ENCODE measurements at regions not wholly inside any gene's neighbourhood (a gene's known extent, or its start where the extent isn't known, plus 50 kb on each side); places are given as distances from the start of the nearest gene placed in this dataset.

DNA sequence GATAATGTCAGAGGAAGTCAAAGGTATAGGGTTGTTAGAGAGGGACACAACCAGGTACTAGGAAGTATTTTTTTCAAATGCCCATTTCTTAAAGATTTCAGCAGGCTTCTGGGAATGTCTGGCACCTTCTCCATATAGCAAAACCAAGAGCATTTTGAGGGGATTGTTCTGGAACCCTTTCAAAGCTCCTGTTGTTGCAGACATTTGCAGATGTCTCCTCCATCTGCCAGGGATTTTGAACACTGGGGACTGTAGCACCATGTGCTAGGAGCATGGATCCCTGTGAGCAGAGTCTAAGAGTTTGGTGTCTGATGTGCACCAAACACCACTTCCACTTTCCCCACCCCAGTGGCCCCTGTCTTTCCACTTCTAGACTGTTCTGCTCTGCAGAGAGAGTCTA, 206.0 kb upstream of the KBTBD8 start (continued):
- TF ChIP-seq ZNF639 (CRISPR knock-in tag; conservative IDR thresholded peaks at IDR 0.05 in 1 of 2, IDR thresholded peaks at IDR 0.05 in 1 of 2) (no peak), PTRF (tag; IDR thresholded peaks at IDR 0.05) (no peak), ZNF197 (CRISPR knock-in tag; IDR thresholded peaks at IDR 0.05; ENCODE audit: low read depth) (no peak), KAT2B (IDR thresholded peaks at IDR 0.05; ENCODE audit: low read depth, low read length) (no peak), DDX20 (tag; IDR thresholded peaks at IDR 0.05; ENCODE audit: low read depth) (no peak), PML (IDR thresholded peaks at IDR 0.05; ENCODE audit: low read length) (no peak), TGIF2 (CRISPR knock-in tag; IDR thresholded peaks at IDR 0.05) (no peak), ZNF75A (CRISPR knock-in tag; IDR thresholded peaks at IDR 0.05) (no peak), SMAD2 (IDR thresholded peaks at IDR 0.05; ENCODE audit: low read depth, low read length) (no peak), NRF1 (conservative IDR thresholded peaks at IDR 0.05 in 1 of 2, IDR thresholded peaks at IDR 0.05 in 1 of 2) (no peak), REST (IDR thresholded peaks at IDR 0.05; ENCODE audit: borderline replicate concordance) (no peak), REST (CRISPR knock-in tag; IDR thresholded peaks at IDR 0.05; ENCODE audit: low read depth) (no peak), MCM5 (IDR thresholded peaks at IDR 0.05; ENCODE audit: low read depth) (no peak), ETS1 (conservative IDR thresholded peaks at IDR 0.05; ENCODE audit: control insufficient read depth, low read depth, low read length) (no peak), RB1 (IDR thresholded peaks at IDR 0.05; ENCODE audit: low read depth) (no peak), MTA2 (IDR thresholded peaks at IDR 0.05; ENCODE audit: low read depth) (no peak)
